ENCODE measurements at regions not wholly inside any gene's neighbourhood (a gene's known extent, or its start where the extent isn't known, plus 50 kb on each side); places are given as distances from the start of the nearest gene placed in this dataset.

DNA sequence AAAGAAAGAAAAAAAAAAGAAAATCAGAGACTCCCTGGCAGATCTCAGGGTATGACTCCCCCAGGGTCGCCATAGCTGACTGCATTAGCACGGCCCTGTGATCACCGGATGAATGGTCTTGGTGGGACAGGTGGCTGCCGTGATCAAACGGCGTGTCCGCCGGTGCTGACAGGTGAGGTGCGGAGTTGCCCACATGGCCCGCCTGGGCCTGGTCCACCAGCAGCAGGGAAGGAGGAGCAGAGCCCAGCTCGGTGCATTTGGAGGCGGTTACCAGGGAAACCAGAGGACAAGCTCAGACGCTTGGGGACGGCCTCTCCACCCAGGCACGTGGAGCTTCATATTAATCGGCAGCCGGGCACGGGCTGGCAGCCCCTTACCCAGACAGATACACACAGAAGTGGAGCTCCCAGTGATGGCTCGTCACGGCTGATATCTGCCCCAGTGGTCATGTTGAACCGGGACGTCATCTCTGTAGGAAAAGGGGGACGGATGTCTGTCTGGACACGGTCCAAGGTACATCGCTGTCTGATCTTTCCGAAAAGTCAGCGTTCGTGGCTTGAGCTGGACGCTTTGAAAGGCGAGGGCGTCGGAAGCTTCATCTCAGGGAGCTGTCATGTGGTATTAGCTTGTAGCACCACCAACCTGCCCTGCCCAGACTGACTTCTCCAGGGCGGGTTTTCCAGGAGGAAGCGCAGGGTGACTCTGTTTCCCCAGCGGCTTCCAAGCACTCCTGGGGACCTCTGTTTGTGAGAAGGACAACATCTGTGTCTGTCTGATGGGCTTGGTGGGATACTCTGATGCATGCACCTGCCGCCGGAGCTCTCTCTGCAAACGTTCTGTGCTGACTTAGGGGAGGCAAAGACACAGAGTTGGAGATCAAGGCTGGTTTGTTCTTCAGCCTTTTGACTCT is 180.7 kb downstream of the CRLF2 start:
- peaks cover 56% of the 10 kb centered on the region for H3K36me3 Mint-ChIP-seq (ENCODE audit: low read depth)
- Histone ChIP-seq H3K79me2 (replicated peaks; ENCODE audit: insufficient read depth) (no peaks in the 10 kb centered on the region), H3K27me3 (ENCODE audit: insufficient read depth) (no peaks in the 10 kb centered on the region), H3K4me3 (no peak overlapping the region), H2AFZ (no peak overlapping the region), H3F3A (replicated peaks; ENCODE audit: low read depth) (no peaks in the 10 kb centered on the region), H3K27ac (ENCODE audit: low read depth) (no peak overlapping the region), H3K4me1 (ENCODE audit: insufficient read depth) (no peaks in the 10 kb centered on the region), H3K9me2 (ENCODE audit: insufficient read depth) (no peaks in the 10 kb centered on the region), H3K4me2 (no peak overlapping the region), H3K36me3 (ENCODE audit: insufficient read depth) (no peaks in the 10 kb centered on the region), H4K20me1 (replicated peaks; ENCODE audit: insufficient read depth) (no peaks in the 10 kb centered on the region)
- no peak for ATAC-seq
- H3K4me1 Mint-ChIP-seq = no peaks in the 10 kb centered on the region
- peaks cover 6% of the 10 kb centered on the region for H3K27me3 Mint-ChIP-seq (ENCODE audit: insufficient read depth, low read depth, poor library complexity)
- TF ChIP-seq POLR2AphosphoS5 (IDR thresholded peaks at IDR 0.05; ENCODE audit: low read depth) (no peak), STAT1 (IDR thresholded peaks at IDR 0.05; ENCODE audit: unreplicated experiment) (no peak), ZNF331 (CRISPR knock-in tag; IDR thresholded peaks at IDR 0.05; ENCODE audit: low read depth) (no peak), EZH2phosphoT487 (IDR thresholded peaks at IDR 0.05; ENCODE audit: unreplicated experiment) (no peak), NANOG (IDR thresholded peaks at IDR 0.05; ENCODE audit: borderline replicate concordance) (no peak), ZNF114 (CRISPR knock-in tag; IDR thresholded peaks at IDR 0.05) (no peak), JUNB (IDR thresholded peaks at IDR 0.05; ENCODE audit: unreplicated experiment) (no peak)
- TF ChIP-seq, protein P1, sequence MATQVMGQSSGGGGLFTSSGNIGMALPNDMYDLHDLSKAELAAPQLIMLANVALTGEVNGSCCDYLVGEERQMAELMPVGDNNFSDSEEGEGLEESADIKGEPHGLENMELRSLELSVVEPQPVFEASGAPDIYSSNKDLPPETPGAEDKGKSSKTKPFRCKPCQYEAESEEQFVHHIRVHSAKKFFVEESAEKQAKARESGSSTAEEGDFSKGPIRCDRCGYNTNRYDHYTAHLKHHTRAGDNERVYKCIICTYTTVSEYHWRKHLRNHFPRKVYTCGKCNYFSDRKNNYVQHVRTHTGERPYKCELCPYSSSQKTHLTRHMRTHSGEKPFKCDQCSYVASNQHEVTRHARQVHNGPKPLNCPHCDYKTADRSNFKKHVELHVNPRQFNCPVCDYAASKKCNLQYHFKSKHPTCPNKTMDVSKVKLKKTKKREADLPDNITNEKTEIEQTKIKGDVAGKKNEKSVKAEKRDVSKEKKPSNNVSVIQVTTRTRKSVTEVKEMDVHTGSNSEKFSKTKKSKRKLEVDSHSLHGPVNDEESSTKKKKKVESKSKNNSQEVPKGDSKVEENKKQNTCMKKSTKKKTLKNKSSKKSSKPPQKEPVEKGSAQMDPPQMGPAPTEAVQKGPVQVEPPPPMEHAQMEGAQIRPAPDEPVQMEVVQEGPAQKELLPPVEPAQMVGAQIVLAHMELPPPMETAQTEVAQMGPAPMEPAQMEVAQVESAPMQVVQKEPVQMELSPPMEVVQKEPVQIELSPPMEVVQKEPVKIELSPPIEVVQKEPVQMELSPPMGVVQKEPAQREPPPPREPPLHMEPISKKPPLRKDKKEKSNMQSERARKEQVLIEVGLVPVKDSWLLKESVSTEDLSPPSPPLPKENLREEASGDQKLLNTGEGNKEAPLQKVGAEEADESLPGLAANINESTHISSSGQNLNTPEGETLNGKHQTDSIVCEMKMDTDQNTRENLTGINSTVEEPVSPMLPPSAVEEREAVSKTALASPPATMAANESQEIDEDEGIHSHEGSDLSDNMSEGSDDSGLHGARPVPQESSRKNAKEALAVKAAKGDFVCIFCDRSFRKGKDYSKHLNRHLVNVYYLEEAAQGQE (IDR thresholded peaks at IDR 0.05; ENCODE audit: unreplicated experiment) = no peak
- TF ChIP-seq, protein P2, sequence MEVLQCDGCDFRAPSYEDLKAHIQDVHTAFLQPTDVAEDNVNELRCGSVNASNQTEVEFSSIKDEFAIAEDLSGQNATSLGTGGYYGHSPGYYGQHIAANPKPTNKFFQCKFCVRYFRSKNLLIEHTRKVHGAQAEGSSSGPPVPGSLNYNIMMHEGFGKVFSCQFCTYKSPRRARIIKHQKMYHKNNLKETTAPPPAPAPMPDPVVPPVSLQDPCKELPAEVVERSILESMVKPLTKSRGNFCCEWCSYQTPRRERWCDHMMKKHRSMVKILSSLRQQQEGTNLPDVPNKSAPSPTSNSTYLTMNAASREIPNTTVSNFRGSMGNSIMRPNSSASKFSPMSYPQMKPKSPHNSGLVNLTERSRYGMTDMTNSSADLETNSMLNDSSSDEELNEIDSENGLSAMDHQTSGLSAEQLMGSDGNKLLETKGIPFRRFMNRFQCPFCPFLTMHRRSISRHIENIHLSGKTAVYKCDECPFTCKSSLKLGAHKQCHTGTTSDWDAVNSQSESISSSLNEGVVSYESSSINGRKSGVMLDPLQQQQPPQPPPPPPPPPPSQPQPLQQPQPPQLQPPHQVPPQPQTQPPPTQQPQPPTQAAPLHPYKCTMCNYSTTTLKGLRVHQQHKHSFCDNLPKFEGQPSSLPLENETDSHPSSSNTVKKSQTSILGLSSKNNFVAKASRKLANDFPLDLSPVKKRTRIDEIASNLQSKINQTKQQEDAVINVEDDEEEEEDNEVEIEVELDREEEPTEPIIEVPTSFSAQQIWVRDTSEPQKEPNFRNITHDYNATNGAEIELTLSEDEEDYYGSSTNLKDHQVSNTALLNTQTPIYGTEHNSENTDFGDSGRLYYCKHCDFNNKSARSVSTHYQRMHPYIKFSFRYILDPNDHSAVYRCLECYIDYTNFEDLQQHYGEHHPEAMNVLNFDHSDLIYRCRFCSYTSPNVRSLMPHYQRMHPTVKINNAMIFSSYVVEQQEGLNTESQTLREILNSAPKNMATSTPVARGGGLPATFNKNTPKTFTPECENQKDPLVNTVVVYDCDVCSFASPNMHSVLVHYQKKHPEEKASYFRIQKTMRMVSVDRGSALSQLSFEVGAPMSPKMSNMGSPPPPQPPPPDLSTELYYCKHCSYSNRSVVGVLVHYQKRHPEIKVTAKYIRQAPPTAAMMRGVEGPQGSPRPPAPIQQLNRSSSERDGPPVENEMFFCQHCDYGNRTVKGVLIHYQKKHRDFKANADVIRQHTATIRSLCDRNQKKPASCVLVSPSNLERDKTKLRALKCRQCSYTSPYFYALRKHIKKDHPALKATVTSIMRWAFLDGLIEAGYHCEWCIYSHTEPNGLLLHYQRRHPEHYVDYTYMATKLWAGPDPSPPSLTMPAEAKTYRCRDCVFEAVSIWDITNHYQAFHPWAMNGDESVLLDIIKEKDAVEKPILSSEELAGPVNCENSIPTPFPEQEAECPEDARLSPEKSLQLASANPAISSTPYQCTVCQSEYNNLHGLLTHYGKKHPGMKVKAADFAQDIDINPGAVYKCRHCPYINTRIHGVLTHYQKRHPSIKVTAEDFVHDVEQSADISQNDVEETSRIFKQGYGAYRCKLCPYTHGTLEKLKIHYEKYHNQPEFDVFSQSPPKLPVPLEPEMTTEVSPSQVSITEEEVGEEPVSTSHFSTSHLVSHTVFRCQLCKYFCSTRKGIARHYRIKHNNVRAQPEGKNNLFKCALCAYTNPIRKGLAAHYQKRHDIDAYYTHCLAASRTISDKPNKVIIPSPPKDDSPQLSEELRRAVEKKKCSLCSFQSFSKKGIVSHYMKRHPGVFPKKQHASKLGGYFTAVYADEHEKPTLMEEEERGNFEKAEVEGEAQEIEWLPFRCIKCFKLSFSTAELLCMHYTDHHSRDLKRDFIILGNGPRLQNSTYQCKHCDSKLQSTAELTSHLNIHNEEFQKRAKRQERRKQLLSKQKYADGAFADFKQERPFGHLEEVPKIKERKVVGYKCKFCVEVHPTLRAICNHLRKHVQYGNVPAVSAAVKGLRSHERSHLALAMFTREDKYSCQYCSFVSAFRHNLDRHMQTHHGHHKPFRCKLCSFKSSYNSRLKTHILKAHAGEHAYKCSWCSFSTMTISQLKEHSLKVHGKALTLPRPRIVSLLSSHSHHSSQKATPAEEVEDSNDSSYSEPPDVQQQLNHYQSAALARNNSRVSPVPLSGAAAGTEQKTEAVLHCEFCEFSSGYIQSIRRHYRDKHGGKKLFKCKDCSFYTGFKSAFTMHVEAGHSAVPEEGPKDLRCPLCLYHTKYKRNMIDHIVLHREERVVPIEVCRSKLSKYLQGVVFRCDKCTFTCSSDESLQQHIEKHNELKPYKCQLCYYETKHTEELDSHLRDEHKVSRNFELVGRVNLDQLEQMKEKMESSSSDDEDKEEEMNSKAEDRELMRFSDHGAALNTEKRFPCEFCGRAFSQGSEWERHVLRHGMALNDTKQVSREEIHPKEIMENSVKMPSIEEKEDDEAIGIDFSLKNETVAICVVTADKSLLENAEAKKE (CRISPR knock-in tag; IDR thresholded peaks at IDR 0.05) = no peak
- H3K27ac Mint-ChIP-seq = no peak overlapping the region
- H3K4me3 Mint-ChIP-seq = no peak overlapping the region
- no peak for DNase-seq (ENCODE audit: low spot score)
- H3K9me3 Mint-ChIP-seq = peaks cover 98% of the 10 kb centered on the region

Data from GM23338 (cell line).